ENCODE measurements at regions not wholly inside any gene's neighbourhood (a gene's known extent, or its start where the extent isn't known, plus 50 kb on each side); places are given as distances from the start of the nearest gene placed in this dataset.

DNA sequence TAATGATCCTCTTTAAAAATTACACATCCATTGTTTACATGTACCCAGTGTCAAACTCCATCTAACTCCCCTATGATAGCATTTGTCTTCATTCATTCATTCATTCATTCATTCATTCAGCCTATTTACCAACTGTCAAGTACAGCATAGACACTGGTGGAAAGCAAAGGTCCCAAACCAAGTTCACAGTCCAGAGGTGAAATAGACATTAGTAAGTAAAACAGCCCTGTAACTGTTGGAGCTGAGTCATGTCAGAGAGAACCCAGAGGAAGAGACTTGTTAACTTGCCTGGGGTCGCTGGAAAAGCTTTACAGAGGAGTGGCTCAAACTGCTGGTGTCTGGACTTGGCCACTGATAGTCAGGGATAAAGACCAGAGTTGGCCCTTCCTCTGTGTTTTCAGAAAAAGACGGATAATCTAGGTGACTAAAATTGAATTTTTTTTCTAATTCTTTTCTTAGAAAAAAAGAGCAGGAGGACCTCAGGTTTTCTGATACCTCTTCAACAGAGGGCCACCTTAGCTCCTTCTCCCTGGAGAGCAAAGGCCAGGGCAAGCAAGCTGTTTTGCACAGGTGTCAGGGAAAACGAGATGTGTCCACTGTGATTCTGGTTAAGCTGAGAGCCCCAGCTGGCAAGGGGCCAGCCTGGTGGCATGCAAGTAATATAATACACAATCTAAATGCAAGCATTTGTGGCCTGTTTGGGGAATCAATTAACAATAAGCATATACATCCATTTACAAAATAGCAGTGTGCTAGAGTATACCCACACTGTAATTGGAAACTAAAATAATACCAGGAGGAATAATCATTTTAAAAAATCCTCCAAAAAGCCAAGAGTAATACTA lies 96.7 kb upstream of the SLC14A2 start:
- Histone ChIP-seq H3K36me3 (ENCODE audit: control insufficient read depth in 2 of 2, extremely low read depth in 1 of 2, insufficient read depth in 2 of 2, low read length in 2 of 2) (no peaks in the 10 kb centered on the region), H3K9me1 (ENCODE audit: control insufficient read depth, extremely low read depth, insufficient read depth, low read length) (no peaks in the 10 kb centered on the region), H3K9me3 (ENCODE audit: control insufficient read depth, low read depth, low read length) (no peaks in the 10 kb centered on the region), H3K27ac (ENCODE audit: control insufficient read depth, insufficient read depth, low read length) (no peak overlapping the region), H2AFZ (ENCODE audit: control insufficient read depth, low read length) (no peak overlapping the region), H3K4me1 (ENCODE audit: control insufficient read depth, extremely low read depth, insufficient read depth, low read length) (peaks cover 5% of the 10 kb centered on the region), H3K79me2 (ENCODE audit: control insufficient read depth, insufficient read depth, low read length) (no peaks in the 10 kb centered on the region), H3K4me2 (ENCODE audit: control insufficient read depth, extremely low read depth, insufficient read depth, low read depth, low read length) (no peak overlapping the region), H3K4me3 (ENCODE audit: control insufficient read depth in 2 of 3, extremely low read depth in 1 of 3, insufficient read depth in 2 of 3, low read depth in 1 of 3, low read length in 3 of 3) (no peak overlapping the region), H3K9ac (ENCODE audit: control insufficient read depth, extremely low read depth, insufficient read depth, low read length) (no peak overlapping the region), H4K20me1 (ENCODE audit: control insufficient read depth, extremely low read depth, insufficient read depth, low read length) (no peaks in the 10 kb centered on the region), H3K27me3 (ENCODE audit: control insufficient read depth, extremely low read depth, insufficient read depth, low read length) (no peaks in the 10 kb centered on the region)
- DNase-seq (ENCODE audit: low read depth, low spot score) (no peak), FAIRE-seq (no peak)
- dilution Hi-C loops (cut with MboI; ENCODE audit: extremely low pct_ligation_motif_present, low sequenced_read_pairs) = no loop called here
- TF ChIP-seq, protein P1, sequence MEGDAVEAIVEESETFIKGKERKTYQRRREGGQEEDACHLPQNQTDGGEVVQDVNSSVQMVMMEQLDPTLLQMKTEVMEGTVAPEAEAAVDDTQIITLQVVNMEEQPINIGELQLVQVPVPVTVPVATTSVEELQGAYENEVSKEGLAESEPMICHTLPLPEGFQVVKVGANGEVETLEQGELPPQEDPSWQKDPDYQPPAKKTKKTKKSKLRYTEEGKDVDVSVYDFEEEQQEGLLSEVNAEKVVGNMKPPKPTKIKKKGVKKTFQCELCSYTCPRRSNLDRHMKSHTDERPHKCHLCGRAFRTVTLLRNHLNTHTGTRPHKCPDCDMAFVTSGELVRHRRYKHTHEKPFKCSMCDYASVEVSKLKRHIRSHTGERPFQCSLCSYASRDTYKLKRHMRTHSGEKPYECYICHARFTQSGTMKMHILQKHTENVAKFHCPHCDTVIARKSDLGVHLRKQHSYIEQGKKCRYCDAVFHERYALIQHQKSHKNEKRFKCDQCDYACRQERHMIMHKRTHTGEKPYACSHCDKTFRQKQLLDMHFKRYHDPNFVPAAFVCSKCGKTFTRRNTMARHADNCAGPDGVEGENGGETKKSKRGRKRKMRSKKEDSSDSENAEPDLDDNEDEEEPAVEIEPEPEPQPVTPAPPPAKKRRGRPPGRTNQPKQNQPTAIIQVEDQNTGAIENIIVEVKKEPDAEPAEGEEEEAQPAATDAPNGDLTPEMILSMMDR (optimal IDR thresholded peaks at IDR 0.05 in 1 of 3, IDR thresholded peaks at IDR 0.05 in 1 of 3, conservative IDR thresholded peaks at IDR 0.05 in 1 of 3; ENCODE audit: extremely low read depth in 1 of 3, insufficient read depth in 2 of 3, low read length in 3 of 3) = no peak
- TF ChIP-seq EZH2 (IDR thresholded peaks at IDR 0.05; ENCODE audit: low read length) = no peak

DNA sequence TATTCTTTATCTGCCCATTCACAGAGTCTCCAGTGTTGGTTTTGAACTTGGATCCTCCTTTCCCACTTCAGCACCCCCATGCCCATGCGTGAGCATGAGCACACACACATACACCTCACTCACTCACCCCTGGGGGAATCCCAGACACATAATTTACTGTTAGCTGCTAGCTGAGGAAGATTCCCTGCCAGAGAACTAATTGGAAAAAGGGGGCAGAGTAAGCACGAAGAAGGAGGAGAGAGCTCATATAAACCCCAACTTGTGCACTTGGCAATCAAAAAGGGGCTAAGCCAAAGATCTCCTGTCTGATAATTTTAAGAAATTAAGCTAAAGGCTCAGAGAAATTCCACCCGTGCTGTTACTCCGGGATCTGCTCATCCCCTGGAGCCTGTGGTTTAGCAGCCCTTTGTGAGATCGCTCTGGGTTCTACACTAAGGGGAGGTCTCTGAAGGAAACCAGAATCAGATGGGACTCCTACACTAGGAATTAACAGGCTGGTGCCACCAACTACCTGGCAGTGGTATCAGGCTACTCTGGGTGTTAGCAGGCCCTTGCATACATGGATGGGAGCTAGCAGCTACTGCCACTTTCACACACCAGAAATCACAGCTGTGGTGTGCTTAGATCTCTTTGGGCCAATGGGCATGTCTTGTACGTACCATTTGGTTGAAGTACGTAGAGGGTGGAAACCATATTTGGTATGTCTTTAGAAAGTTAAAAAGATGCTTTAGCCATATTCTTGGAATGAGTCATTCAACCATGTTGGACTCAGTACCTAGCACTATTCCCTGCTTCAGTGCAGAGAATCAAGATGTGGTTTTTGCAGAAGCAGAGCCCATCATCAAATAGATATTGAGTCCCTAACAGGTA lies 95.6 kb upstream of the SLC14A2 start:
- H3K9me3 ChIP-seq (ENCODE audit: control insufficient read depth, low read depth, low read length) = no peaks in the 10 kb centered on the region
- no peaks in the 10 kb centered on the region for H3K27me3 ChIP-seq (ENCODE audit: control insufficient read depth, extremely low read depth, insufficient read depth, low read length)
- no peak overlapping the region for H3K9ac ChIP-seq (ENCODE audit: control insufficient read depth, extremely low read depth, insufficient read depth, low read length)
- no peak for TF ChIP-seq EZH2 (IDR thresholded peaks at IDR 0.05; ENCODE audit: low read length)
- TF ChIP-seq, protein P1 (optimal IDR thresholded peaks at IDR 0.05 in 1 of 3, IDR thresholded peaks at IDR 0.05 in 1 of 3, conservative IDR thresholded peaks at IDR 0.05 in 1 of 3; ENCODE audit: extremely low read depth in 1 of 3, insufficient read depth in 2 of 3, low read length in 3 of 3) = no peak
- FAIRE-seq = no peak
- no peaks in the 10 kb centered on the region for H4K20me1 ChIP-seq (ENCODE audit: control insufficient read depth, extremely low read depth, insufficient read depth, low read length)
- dilution Hi-C loops (cut with MboI; ENCODE audit: extremely low pct_ligation_motif_present, low sequenced_read_pairs) = no loop called here
- no peak overlapping the region for H3K4me2 ChIP-seq (ENCODE audit: control insufficient read depth, extremely low read depth, insufficient read depth, low read depth, low read length)
- H3K4me3 ChIP-seq (ENCODE audit: control insufficient read depth in 2 of 3, extremely low read depth in 1 of 3, insufficient read depth in 2 of 3, low read depth in 1 of 3, low read length in 3 of 3) = no peak overlapping the region
- no peaks in the 10 kb centered on the region for H3K79me2 ChIP-seq (ENCODE audit: control insufficient read depth, insufficient read depth, low read length)
- no peak overlapping the region for H3K27ac ChIP-seq (ENCODE audit: control insufficient read depth, insufficient read depth, low read length)
- no peak for DNase-seq (ENCODE audit: low read depth, low spot score)
- H3K4me1 ChIP-seq (ENCODE audit: control insufficient read depth, extremely low read depth, insufficient read depth, low read length) = peaks cover 5% of the 10 kb centered on the region
- no peaks in the 10 kb centered on the region for H3K36me3 ChIP-seq (ENCODE audit: control insufficient read depth in 2 of 2, extremely low read depth in 1 of 2, insufficient read depth in 2 of 2, low read length in 2 of 2)
- no peaks in the 10 kb centered on the region for H3K9me1 ChIP-seq (ENCODE audit: control insufficient read depth, extremely low read depth, insufficient read depth, low read length)
- H2AFZ ChIP-seq (ENCODE audit: control insufficient read depth, low read length) = no peak overlapping the region
